GM12801 (cell line): ENCODE measurements at regions not wholly inside any gene's neighbourhood (a gene's known extent, or its start where the extent isn't known, plus 50 kb on each side); places are given as distances from the start of the nearest gene placed in this dataset.

Source experiments
- CTCF ChIP-seq: IDR thresholded peaks from one replicate; pipeline ENCODE4 v1.5.1; 2011; ENCODE audit warnings: control low read depth; ENCODE audit not compliant: insufficient read length; ENCODE audit errors: extremely low read depth

- TF ChIP-seq CTCF: no peak
Observed at GRCh38 chr13:73820688-73821087, 313.5 kb downstream of the KLF12 start.

GRCh38 chr13:73820285-73820684 lies 313.9 kb downstream of the KLF12 start:
- no peak for TF ChIP-seq CTCF

GRCh38 chr13:73819711-73820110 lies 314.5 kb downstream of the KLF12 start:
- no peak for TF ChIP-seq CTCF

- no peak for TF ChIP-seq CTCF
Observed at GRCh38 chr13:73816702-73817101, 317.5 kb downstream of the KLF12 start.

- no peak for TF ChIP-seq CTCF
Observed at GRCh38 chr13:73815796-73816195, 318.4 kb downstream of the KLF12 start.

GRCh38 chr13:73810647-73811046 lies 323.6 kb downstream of the KLF12 start:
- TF ChIP-seq CTCF: no peak

GRCh38 chr13:73809561-73809960 lies 324.6 kb downstream of the KLF12 start:
- TF ChIP-seq CTCF: no peak

- no peak for TF ChIP-seq CTCF
Observed at GRCh38 chr13:73808318-73808717, 325.9 kb downstream of the KLF12 start.
